Mucosa of descending colon (tissue), 3 donors: ENCODE measurements at regions not wholly inside any gene's neighbourhood (a gene's known extent, or its start where the extent isn't known, plus 50 kb on each side); places are given as distances from the start of the nearest gene placed in this dataset.

Experiments
- ATAC-seq: fragments of 200-7000 bp; cut with Tn5 transposase; one replicate; pipeline ENCODE4 v1.9.1; 2020; ENCODE audit warnings: mild to moderate bottlenecking, moderate library complexity
- DNase-seq, 3 donors: peaks; one replicate each; pipeline ENCODE4 v3.0.0-alpha.2; 2020
- H3K36me3 ChIP-seq: fragments of 200-600 bp; one replicate; pipeline ENCODE4 v1.8.0; 2021; ENCODE audit warnings: low read depth, mild to moderate bottlenecking
- H3K4me1 ChIP-seq: fragments of 200-600 bp; one replicate; pipeline ENCODE4 v1.8.0; 2021; ENCODE audit warnings: low read depth, mild to moderate bottlenecking
- H3K4me3 ChIP-seq: fragments of 200-600 bp; one replicate; pipeline ENCODE4 v1.8.0; 2021; ENCODE audit warnings: mild to moderate bottlenecking
- H3K9me3 ChIP-seq: fragments of 200-600 bp; one replicate; pipeline ENCODE4 v1.8.0; 2021; ENCODE audit warnings: mild to moderate bottlenecking
- CTCF ChIP-seq: fragments of 200-600 bp; IDR thresholded peaks from one replicate; pipeline ENCODE4 v1.8.0; 2022; ENCODE audit warnings: antibody characterized with exemption, mild to moderate bottlenecking
- intact Hi-C, 2 donors: fragments of 100-400 bp; cut with DNase I in 1 of 2; cut with micrococcal nuclease in 1 of 2; formaldehyde crosslinking; loops; one replicate each; pipeline versions ENCODE4 v1.11.0 to v1.11.1; 2022; cut with DNase I, micrococcal nuclease
- donor health status: DM: no; HTN: no; CAD: no; lungs with moderate emphysema.
- donor health status: DM: no; HTN: no; CAD: no.
- donor health status: DM: no; HTN: yes; CAD: no.

GRCh38 chr16:85424260-85425073, 188.7 kb upstream of the GSE1 start:
- peak; percentile 14 to 46 (median 35) for DNase-seq
- peaks cover 19% of the 10 kb centered on the region for H3K4me1 ChIP-seq
- TF ChIP-seq CTCF = no peak
- no peak overlapping the region for H3K4me3 ChIP-seq
- ATAC-seq = no peak
- H3K36me3 ChIP-seq = no peaks in the 10 kb centered on the region
- H3K9me3 ChIP-seq = no peaks in the 10 kb centered on the region
- intact Hi-C loops = loop anchor here in 1 of 2 donors (5.0 kb wide), 1 partner anchor 183 kb away; no protein-coding TSS in a partner anchor

- Histone ChIP-seq H3K4me3 (no peak overlapping the region), H3K36me3 (no peaks in the 10 kb centered on the region), H3K9me3 (no peaks in the 10 kb centered on the region), H3K4me1 (peaks cover 19% of the 10 kb centered on the region)
- ATAC-seq = no peak
- intact Hi-C loops = no loop called here
- no peak for TF ChIP-seq CTCF
- DNase-seq = peak; percentile 16 to 49 (median 35)
These were observed 188.0 kb upstream of the GSE1 start for GRCh38 chr16:85425074-85425662.

GRCh38 chr16:85426806-85427205, 186.3 kb upstream of the GSE1 start:
- no peaks in the 10 kb centered on the region for H3K36me3 ChIP-seq
- H3K9me3 ChIP-seq = no peaks in the 10 kb centered on the region
- TF ChIP-seq CTCF = no peak
- no peak overlapping the region for H3K4me3 ChIP-seq
- ATAC-seq (no peak), DNase-seq (peak in 1 of 3 donors; percentile 2)
- intact Hi-C loops = no loop called here
- peaks cover 13% of the 10 kb centered on the region for H3K4me1 ChIP-seq

GRCh38 chr16:85428168-85428898, 184.8 kb upstream of the GSE1 start:
- intact Hi-C loops = no loop called here
- peak; percentile 60 to 78 (median 75) for DNase-seq
- peak; percentile 25 for TF ChIP-seq CTCF
- ATAC-seq = peak; percentile 69
- Histone ChIP-seq H3K36me3 (no peaks in the 10 kb centered on the region), H3K4me1 (peaks cover 3% of the 10 kb centered on the region), H3K9me3 (no peaks in the 10 kb centered on the region), H3K4me3 (no peak overlapping the region)

GRCh38 chr16:85428899-85429775, 184.0 kb upstream of the GSE1 start:
- Histone ChIP-seq H3K4me3 (no peak overlapping the region), H3K36me3 (no peaks in the 10 kb centered on the region), H3K4me1 (no peaks in the 10 kb centered on the region), H3K9me3 (no peaks in the 10 kb centered on the region)
- ATAC-seq (no peak), DNase-seq (peak in 2 of 3 donors; percentile 27 to 39)
- intact Hi-C loops = no loop called here
- TF ChIP-seq CTCF = no peak
